Ureter (tissue), 1 donor: ENCODE measurements at regions not wholly inside any gene's neighbourhood (a gene's known extent, or its start where the extent isn't known, plus 50 kb on each side); places are given as distances from the start of the nearest gene placed in this dataset.
"Not testable (repeated sequence)": the region's sequence is repeated elsewhere in the genome, so short reads cannot be mapped to it uniquely, and the experiment has no call there.

Experiments used
- DNase-seq: peaks from one replicate; pipeline ENCODE4 v3.0.0-alpha.2; 2020; ENCODE audit warnings: low spot score
- donor health status: DM: yes; HTN: yes; CAD: no.

DNA sequence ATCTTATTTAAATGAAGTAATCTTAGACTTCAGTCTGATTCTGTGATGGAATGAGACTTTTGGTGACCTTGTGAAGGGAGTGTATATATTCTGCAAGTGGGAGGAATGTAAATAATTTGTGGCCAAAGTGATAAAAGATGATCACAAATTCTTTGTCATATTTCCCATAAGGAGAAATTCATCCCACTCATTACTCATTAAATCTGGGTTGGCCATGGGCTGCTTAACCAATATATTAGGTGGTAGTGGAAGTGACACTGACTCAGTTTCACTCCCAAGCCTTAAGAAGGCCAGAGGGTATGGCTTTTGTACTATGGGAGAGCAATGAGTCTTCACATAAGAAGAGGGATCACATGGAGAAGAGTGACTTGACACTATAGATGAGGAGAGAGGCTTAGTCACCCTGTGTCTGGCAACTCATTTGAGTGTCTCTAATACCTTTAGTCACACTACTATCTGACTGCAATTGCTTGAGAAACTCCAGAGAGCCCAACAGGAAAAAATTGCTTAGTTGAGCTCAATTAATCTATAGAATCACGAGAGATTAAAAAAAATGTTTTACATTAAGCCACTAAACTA is 408.2 kb upstream of the PITX2 start:
- DNase-seq, result no peak

DNA sequence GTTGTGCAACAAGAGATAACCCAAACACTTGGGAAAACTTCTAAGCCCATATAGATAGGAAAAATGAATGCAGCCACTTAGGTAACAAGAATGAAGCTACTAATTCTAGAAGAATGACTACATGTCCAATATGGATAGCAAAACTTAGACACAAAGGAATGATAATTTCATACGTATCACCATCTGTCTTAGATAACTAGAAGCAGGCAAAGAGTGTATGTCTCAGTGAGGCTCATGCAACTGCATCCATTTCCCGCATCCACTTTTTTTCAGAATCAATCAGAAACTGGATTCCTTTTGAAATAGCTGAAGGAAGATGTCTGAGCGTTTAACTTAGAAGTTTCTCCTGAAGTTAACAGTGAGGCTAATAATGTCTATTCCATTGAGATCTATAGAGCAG is 408.7 kb upstream of the PITX2 start:
- DNase-seq, result no peak

DNA sequence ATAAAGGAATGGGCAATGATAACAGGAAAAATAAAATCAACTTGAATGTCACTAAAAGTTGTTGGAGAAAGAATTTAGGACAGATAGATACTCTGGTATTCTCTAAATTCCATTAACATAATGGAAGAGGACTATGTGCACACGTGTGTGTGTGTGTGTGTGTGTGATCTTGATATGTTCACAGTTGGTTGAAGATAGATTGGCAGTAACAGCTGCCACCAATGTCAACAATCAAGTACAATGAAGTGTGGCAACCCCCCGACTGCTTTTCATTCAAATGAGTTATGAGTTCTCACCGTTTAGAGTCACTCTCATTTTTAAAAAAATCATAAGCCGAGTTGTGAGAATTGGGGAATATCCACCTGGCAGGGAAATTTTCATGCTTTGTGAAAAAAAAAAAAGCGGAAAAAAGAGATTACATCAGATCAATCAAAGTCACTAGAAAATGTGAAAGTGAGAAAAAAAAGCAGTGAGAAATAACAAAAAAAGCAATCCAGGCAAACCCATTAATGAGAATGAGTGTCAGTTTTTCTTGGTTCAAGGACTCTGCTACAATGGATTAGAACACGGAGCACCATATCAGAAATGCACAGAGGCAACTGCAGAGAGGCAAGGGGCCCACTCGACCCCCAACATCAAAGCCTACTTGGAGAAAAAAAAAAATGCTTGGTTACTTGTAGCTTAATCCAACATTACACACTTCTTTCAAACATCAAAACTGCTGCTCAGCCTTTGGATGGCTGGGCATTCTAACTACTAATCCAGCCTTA is 414.9 kb upstream of the PITX2 start:
- DNase-seq, result no peak

DNA sequence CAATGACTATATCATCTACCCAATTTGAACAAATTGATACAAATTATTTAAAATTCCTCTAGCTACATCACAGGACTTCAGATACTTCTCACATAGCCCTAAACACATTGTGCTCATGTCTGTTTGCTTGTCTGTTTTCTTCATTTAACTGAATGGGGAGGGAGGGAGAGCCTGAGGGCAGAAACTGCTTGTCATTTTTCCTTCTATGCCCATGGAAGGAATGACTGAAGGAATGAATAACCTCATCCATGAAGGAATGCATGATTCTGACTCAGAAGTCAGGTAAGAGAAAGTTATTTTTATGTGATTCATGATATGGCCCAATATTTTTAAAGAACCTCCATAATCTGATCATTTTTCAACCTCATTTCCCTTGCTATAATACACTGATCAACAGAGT is 418.0 kb upstream of the PITX2 start:
- DNase-seq, result no peak

DNA sequence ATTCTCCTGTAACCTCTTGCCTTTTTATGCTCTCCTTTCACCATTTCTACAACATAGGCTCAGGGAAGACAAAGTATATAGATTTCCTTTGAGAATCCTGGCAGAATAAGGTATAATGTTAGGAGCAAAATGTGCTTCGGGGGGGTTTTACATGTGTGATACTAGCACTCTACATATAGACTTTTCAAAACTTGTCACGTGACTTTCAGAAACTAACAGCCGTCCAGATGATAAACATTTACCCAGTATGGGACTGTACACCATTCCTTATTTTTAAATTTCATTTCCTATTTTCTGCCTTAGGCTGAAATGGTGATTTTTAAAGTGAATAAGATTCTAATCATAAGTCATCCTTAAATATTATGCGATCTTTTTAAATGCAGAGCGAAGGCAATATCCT is 420.4 kb upstream of the PITX2 start:
- DNase-seq, result no peak

DNA sequence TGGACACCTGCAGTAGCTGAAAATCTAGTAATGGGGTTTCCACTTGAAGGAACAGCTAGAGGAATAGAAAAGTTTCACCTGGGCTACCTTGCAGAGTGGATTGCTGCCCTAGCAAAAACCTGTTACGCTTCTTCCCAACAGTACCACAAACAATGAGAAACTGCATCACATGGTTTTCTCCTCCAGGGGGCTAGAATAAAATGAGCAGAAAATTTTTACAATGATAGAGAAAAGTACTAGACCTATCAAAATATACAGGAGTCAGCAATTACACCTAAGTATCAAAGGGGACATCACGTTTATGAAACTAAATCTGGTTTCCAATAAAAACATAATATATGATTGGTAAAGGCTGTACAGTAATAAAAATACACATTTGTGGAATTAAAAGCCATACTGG is 423.1 kb upstream of the PITX2 start:
- DNase-seq, result no peak

DNA sequence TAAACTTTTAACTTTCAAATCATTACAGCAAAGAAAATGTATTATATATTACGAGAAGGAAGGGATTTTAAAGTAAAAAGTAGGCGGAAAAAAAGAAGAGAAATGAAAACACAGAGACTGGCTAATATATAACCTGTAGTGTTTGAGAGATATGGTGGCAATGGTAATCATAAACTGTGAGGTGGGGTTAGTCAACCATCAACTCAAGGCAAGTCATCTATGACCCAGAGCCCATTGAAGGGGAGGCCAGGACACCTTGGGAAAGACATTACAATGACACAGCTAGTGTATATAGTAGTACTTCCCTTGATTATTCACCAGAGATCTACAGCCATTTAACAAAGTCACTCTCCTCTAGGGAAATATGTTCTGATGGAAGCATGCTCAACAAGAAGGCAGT is 423.9 kb upstream of the PITX2 start:
- DNase-seq, result no peak

DNA sequence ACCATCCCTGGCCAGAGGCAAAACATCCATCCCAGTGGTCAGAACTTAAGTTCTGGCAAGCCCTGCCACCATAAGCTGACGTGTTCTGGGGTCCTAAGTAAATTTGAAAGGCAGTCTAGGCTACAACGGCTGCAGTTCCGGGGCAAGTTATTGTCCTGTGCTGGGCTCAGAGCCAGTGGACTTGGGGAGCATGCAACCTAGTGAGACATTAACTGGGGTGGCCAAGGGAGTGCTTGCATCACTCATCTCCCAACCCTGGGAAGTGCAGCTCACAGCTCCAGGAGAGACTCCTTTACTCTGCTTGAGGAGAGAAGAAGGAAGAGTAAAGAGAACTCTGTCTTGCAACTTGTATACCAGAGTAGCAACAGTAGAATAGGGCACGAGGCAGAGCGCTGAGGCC is 425.4 kb upstream of the PITX2 start:
- DNase-seq, result no peak

DNA sequence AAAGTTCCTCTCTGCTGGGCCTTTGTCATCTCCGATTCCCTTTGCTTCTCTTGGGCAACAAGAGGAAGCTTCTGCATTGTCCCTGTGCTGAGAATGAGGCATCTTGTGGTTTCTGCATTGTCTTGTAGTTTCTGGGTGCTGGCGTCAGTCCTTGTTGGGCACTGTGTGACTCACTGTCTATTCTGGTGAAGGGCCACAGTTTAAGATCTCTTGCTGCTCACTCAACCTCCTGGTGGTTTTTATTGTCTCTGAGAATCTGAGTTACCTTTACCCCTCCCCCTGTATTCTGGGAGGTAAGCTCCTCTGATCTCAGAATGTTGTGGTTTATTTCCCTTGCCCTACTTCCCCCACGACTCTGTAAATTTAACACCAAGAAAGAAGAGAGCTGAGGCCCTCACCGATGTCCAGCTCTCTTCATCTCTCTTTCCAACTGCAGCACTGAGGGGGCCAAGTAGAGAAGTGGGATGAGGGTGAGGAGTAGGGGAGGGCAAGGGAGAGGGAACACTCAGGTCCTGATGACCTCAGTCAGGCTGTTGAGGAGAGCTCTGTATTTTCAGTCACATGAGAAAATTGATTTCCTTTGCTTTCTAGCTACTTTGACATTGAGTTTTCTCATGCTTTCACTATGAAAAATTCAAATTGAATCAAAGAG is 441.6 kb upstream of the PITX2 start:
- no peak for DNase-seq

DNA sequence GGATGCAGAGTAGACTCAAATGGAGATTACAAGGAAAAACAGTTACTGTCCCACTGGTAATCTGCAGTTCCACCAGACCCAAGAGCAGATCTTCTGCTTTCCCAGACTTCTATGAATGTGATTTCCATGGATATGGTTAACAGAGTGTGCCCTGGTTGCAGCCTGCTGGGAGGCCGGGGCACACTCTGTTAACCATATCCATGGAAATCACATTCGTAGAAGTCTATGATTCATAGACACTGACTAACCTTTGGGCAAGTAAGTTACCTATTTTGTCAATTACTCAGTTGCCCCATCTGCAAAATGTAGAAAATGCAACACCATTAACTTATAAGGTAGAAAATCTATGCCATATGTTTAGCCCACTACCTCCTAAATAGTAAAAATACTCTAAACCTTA is 443.1 kb upstream of the PITX2 start:
- DNase-seq, result no peak

DNA sequence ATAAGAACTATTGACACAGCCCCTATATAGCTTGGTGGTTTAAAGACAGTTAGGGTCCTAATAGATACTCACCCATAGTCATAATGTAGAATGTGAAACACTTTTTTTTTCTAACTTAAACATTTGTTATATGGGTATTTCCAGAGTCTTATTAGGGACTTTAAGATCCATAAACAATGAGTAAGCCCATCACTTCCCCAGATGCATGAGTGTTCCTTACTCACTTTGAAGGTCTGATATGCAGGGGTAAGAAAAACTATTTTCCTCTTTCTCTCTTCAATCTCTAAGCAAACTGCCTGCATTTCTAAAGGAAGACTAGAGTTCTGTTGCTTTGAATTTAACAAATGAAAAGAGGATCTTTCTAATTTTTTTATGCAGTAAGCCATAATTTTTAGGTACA is 443.6 kb upstream of the PITX2 start:
- no peak for DNase-seq

DNA sequence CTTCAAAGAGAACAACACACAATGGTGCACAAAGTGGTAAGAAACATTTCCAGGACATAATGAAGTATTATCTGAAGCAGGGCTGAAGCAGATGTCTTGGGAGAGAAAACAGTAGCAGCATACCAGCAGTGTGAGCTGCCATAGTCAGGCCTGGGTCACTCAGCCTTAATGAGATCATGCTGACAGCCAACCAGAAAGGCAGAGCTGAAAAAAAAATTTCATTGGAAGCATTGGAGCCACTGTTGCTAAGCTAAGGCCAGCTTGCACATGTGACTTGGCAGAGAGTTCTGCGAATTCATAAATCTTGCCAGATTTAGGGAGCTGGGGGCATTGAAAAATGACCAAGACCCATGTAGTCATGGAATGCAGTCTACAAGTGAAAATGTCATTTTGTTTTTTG is 444.0 kb upstream of the PITX2 start:
- no peak for DNase-seq

DNA sequence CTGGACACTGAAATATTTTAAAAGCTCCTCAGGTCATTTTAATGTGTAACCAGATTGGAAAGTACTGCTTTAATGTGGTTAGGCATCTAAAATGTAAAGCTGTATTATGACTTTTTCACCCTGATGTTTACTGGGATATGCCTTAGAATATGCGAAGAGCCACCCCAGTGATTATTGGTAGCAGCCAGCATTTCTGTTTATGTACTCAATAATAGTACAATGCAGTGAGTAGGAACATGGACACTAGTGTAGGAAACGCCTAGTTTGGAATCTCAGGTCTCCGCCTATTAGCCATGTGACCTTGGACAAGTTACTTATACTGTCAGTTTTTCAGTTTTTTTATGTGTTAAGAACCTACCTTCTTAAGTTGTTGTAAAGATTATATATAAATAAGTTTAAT is 446.0 kb upstream of the PITX2 start:
- DNase-seq, result no peak

DNA sequence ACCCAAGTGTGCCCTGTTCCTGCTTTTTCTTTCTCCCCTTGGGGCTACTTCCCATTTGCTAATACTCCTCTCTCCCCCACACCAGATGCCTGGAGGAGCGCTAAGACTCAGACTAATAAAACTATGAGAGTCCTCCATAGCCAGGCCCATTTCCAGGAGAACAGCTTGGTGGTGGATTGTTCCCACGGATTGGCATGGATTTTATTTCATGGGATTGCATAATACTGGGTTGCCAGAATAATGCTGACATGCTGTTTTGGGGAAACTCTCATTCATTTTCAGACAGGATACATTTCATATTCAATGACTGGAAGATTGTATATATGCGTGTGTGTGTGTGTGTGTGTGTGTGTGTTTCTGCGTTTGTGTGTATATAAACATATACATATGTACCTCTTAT is 447.5 kb upstream of the PITX2 start:
- DNase-seq, result no peak

DNA sequence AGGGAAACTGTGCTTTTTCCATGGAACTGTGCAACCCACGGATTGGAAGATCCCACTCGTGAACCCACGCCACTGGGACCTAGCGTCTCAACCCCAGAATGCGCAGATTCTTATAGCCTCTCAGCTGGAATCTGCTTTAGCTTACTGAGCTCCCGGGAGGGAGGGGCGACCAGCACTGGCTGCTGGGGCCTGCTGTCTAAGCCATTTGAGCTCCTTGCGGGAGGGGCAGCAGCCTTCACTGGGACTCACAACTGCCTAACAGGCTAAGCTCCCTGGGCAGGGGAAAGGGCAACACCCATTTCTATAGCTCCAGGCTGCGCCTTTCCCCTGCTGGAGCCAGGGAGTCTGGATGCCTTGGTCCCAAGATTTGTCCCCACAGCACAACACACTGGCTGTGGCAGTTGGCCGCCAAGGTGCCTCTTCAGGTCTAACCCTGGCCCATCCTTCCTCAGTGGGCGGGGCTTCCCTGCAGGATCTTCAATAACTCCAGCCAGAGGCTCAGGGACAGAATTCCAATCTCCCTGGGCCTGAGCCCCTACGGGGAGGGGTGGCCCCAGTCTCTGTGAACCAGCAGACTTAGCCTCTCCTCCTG is 451.7 kb upstream of the PITX2 start:
- no peak for DNase-seq

DNA sequence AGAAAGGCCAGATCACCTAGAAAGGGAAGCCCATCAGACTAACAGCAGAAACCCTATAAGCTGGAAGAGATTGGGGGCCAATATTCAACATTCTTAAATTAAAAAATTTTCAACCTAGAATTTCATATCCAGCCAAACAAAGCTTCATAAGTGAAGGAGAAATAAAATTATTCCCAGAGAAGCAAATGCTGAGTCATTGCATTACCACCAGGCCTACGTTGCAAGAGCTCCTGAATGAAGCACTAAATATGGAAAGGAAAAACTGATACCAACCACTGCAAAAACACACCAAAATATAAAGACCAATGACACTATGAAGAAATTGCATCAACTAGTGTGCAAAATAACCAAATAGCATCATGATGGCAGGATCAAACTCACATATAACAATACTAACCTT is 453.4 kb upstream of the PITX2 start:
- DNase-seq, result not testable (repeated sequence)

DNA sequence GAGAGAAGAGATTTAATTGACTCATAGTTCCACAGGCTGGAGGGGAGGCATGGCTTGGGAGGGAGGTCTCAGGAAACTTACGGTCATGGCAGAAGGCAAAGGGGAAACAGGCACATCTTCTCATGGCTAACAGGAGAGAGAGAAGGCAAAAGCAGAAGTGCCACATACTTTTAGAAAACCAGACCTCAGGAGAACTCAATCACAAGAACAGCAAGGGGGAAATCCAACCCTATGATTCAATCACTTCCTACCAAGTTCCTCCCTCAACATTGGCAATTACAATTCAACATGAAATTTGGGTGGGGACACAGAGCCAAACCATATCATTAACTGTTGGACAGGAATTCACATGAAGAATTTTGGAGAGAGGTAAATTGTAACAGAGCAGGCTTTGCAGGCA is 485.3 kb upstream of the PITX2 start:
- DNase-seq, result no peak

DNA sequence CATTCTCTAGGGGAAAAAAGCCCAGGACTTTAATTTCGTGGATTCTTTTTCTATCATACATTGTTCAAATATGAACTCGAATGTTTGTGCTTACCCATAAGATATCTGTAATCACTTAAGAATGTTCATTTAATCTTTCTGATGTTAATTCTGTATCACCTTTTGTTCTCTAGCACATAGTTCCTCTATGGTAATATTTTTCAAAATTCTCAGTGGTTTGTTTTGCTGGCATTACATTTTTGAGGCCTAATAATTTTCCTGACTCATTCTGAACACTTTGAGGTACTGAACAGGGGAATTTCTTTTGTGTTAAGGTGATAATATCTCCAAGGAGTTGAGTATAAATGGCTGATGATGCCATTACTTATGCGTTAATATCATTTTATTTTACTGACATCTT is 490.7 kb upstream of the PITX2 start:
- DNase-seq, result no peak

DNA sequence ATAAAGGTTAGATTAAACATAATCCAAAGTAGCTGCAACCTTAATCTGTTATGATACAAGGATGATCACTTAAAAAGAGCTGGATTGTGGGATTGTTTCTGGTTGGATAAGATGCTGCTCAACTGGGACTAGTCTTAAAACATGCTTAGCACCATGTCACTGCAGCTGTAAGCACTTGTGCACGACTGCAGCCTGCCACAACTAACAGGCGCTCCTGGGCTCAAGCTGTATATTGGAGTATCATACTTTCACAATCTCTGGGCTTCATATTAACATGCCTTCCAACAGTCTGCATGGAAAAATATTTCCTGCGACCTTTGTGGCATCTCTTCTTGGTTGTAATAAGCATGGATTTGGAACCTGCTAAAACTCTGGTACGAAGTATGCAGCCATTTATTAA is 493.0 kb upstream of the PITX2 start:
- DNase-seq, result no peak

DNA sequence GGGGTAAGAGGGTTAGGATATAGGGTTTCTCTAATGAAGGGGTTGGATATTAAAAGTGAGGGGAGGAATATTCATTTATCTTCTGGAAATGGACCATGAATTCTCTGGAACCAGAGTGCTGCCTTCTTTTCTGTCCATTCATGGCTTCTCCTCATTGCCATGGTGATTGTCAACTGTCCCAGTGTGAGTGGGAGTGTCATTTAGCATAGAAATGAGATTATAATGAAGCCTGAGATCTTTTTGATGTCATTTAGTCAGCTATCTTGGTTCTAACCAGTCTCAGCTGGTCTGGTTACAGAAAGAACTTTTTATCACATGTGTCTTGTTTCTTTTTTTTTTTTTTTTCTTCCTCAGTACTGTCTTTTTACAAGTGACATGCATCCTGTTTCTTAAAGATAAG is 497.3 kb upstream of the PITX2 start:
- DNase-seq, result no peak

DNA sequence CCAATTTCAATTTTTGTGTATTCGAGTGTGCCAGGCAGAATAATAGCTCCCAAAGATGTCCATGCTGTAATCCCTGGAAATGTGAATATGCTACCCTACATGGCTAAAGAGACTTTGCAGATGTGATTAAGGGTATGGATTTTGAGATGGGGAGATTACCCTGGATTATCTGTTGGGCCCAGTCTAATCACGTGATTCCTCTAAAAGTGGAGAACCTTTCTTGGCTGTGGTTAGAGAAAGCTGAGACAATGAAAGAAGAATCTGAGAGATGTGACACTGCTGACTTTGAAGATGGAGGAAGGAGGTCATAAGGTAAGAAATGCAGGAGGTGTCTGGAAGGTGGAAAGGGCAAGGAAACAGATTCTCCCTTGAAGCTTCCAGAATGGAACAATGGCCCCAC is 503.5 kb upstream of the PITX2 start:
- DNase-seq, result no peak

DNA sequence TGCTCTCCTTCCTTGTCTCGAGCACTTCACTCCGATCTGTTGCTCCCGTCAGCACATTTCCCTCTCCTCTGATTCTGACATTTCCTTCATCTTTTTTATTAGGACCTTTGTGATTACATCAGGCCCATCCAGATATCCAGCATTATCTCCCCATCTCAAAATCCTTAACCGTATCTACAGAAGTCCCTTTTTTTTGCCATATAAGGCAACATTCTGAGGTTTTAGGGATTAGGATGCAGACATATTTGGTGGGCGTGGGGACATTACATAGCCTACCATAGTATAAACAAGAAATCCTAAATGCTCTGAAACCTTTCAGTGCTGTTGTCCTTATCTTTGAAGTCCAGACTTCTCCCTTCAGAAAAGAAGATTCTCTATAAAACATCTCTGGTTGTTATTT is 505.0 kb upstream of the PITX2 start:
- DNase-seq, result no peak

DNA sequence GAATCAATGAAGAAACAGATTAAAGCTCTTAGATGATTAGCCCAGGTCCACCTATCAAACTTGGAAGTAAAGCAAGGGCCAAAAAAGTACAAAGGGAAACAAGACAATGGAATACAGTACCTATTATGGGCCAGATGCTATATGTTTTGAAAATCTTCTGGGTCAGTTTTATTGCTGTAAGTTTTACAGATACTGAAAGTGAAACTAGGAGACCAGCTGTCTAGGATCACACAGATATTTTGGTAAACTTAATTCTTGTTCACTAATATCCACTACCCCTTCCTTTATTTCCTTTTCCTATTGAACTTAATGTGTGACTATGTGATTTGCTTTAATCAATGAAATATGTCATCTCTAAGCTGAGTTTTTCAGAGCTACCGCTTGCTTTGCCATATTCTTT is 505.4 kb upstream of the PITX2 start:
- no peak for DNase-seq
